Activated naive CD4-positive, alpha-beta T cell treated with Interleukin-2 at 50 U/mL for 16 hours (primary cell): ENCODE measurements at regions not wholly inside any gene's neighbourhood (a gene's known extent, or its start where the extent isn't known, plus 50 kb on each side); places are given as distances from the start of the nearest gene placed in this dataset.

Source experiments
- DNase-seq: peaks from one replicate; pipeline ENCODE4 v3.0.0-alpha.2; 2020

GRCh38 chr9:87259543-87260518 lies 237.8 kb upstream of the DAPK1 start:
- no peak for DNase-seq

DNA sequence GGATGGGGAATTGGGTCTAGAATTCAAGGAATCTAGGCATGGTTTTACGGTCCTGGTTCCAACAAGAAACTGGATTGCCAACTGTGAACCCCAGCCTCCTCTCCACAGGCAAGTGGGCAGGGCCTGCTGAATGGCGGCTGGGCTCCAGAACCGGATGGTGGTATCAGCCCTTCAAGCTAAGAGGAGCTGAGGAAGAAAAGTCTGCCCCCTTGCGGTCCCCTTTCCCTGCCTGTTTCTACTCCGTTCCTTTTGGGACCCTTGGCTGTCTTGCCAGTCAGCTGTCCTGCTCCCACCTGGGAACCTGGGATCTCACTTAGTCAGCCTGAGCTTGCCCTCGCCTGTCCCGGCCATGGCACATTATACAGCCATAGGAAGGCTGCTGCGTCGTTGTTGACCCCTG lies 234.4 kb upstream of the DAPK1 start:
- no peak for DNase-seq

DNA sequence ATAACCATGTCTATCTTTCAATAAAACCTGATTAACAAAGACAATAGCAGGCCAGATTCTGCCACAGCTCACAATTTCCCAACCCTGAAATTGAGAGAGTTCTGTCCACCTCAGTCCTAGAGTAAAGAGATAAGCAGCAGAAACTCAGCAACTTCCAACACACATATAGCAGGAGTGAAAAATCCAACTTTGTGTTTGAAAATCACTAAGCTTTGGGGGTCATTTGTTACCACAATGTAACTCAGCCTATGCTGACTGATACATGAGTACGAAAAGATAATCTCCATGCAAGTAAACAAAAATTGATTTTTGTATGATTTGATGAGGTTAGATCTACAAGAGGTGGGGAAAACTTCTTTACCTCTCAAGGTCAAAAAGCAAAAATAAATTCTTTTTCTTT lies 231.0 kb upstream of the DAPK1 start:
- DNase-seq, result no peak

DNA sequence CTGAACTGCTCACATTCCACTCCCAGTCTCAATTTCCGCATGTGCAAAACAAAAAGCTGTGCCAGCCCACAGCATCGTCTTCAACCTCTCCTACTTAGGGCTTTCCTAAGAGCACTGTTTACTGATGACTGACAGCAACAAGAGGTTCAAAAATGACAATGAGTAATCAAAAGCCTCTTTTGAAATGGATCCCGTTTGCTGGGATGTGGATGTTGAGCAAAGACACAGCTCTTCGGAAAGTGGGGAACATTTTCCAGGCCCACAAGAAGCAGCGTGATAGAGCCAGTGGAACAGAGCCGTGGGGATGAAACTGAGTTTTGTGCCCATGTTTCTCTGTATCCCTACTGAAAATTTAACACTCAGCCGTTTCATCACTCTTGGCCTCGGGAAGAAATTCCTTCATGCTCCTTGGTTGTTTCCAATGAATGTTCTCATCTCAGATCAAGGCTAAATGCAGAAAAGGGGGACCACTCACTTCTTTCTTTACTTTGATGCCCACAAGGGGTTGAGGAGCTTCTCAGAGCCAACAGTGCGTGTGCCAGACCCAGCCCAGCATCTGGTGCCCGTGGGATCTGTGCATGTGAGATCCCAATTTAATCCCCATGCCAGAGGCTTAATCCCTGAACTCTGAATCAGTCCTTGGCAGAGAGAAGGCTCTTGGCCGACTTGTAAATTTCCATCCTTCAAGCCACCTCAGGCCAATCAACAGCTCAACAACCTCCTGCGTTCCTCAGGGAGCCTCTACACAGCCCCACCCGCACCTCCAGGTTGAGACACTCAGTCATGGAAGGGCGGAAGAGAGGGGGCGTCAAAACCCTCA lies 230.2 kb upstream of the DAPK1 start:
- DNase-seq, result no peak

- no peak for DNase-seq
Observed at GRCh38 chr9:87269296-87270176, 228.1 kb upstream of the DAPK1 start.

GRCh38 chr9:87270221-87270847 lies 227.3 kb upstream of the DAPK1 start:
- no peak for DNase-seq

DNA sequence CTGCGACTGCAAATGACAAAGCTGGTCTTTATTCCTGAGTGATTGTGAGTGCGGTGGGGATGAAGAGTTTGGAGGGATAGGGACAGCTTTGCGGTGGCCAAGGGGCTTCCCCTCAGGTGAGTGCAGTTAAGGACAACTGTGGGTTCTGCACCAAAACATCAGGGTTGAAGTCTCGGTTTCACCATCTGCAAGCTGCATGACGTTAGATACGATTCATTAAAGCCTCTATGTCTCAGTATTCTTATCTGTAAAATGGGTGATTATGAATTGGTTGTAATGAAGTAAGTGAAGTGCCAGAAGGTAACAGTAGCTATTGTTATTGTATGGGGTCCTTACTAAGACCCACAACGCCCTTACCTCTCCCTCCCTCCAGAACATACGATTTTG lies 226.8 kb upstream of the DAPK1 start:
- no peak for DNase-seq

- no peak for DNase-seq
Observed at GRCh38 chr9:87271696-87272477, 225.8 kb upstream of the DAPK1 start.

GRCh38 chr9:87275047-87275725 lies 222.5 kb upstream of the DAPK1 start:
- no peak for DNase-seq

- DNase-seq, result no peak
Observed at GRCh38 chr9:87276327-87276841, 221.3 kb upstream of the DAPK1 start.

DNA sequence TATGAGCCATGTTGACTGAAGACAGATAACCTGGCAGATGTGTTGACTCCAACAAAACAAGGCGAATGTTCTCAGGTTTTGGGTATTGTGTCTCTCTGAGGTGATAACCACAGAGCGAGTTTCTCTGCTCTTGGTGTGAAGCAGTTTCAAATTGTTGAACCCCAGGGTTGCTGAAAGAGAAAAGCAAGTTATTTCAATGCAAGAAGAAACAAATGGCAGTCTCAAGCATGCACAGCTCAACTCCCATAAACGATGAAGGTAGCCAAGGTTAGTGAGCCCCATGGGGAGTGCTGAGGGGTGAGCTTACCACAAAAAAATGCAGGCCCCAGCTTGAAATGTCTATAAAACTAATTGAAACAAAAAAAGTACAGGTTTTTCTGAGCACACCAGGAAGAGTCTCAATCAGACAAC lies 220.8 kb upstream of the DAPK1 start:
- no peak for DNase-seq

- DNase-seq, result no peak
Observed at GRCh38 chr9:87277346-87277745, 220.3 kb upstream of the DAPK1 start.

- DNase-seq, result no peak
Observed at GRCh38 chr9:87278971-87279733, 218.5 kb upstream of the DAPK1 start.

DNA sequence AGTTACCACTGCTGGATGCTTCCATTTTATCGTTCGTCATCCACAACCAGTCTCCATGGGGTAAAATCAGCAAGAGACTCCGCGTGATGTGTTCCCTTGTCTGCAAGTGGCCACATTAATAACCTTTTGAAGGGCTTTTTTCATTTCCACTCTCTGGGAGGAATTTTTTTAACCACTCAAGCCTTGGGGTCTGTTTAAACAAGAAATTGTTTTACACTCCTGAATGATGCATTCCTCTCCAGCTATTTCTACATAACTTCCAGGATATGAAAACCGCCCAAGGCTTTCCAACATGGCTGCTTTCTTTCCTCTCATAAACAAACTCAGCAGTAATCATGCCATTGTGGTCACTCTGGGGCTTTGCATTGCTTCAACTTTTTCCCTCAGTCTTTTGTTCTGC lies 217.2 kb upstream of the DAPK1 start:
- DNase-seq, result no peak

GRCh38 chr9:87282538-87282937 lies 215.1 kb upstream of the DAPK1 start:
- DNase-seq, result no peak

- DNase-seq, result no peak
Observed at GRCh38 chr9:87283585-87283984, 214.1 kb upstream of the DAPK1 start.

DNA sequence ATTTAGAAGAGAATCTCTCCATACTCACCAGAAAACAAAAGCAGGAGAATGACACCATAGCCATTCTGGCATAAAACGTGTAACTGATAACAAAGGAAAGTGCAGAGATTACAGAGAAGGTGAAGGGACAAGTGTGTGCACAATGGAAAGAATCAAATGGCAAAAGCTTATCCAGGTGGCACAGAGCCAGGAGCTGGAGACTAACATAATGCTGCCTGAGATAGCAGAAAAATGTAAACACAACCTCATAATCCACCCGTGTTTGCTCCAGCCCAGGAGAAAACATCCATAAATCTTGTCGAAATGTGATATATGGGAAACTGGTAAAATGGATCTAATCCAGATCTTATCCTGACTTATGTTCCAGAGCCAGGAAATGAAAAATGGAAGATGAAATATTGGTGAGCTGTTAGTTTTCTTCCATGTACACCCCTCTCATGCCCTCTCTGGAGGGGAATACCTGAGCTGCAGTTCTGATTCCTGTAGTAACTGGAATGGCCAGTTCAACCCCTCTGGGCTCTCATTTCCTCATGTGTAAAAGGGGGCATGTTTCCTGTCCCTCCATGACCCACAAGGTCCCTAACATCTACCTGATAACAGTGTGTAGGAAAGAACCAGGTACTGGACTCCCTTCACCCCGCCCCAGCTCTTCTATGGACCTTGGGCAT lies 212.3 kb upstream of the DAPK1 start:
- DNase-seq, result no peak

GRCh38 chr9:87286506-87286905 lies 211.2 kb upstream of the DAPK1 start:
- DNase-seq, result no peak
